SU-DHL-6 (cell line): ENCODE measurements at regions not wholly inside any gene's neighbourhood (a gene's known extent, or its start where the extent isn't known, plus 50 kb on each side); places are given as distances from the start of the nearest gene placed in this dataset.

ENCODE experiments used
- CTCF ChIP-seq: fragments of 200-600 bp; sonication (generic); IDR thresholded peaks from one replicate; pipeline ENCODE4 v1.5.1; 2017; ENCODE audit warnings: antibody characterized with exemption, mild to moderate bottlenecking, low read length, moderate library complexity; ENCODE audit not compliant: insufficient read depth, poor library complexity, severe bottlenecking
- EZH2phosphoT487 ChIP-seq: fragments of 200-600 bp; sonication (generic), shearing (Covaris generic); conservative IDR thresholded peaks from 2 replicates; pipeline ENCODE4 v1.6.1; 2018; ENCODE audit warnings: mild to moderate bottlenecking, antibody characterized with exemption, low read length, moderate library complexity, mixed read lengths

GRCh38 chr15:89414571-89414970, 79.9 kb upstream of the POLG start:
- no peak for TF ChIP-seq CTCF
- no peak for TF ChIP-seq EZH2phosphoT487
